B cell (primary cell): ENCODE measurements at regions not wholly inside any gene's neighbourhood (a gene's known extent, or its start where the extent isn't known, plus 50 kb on each side); places are given as distances from the start of the nearest gene placed in this dataset.

Experiments
- CTCF ChIP-seq: fragments of 200-600 bp; IDR thresholded peaks from one replicate; pipeline ENCODE4 v1.8.0; 2022; ENCODE audit warnings: antibody characterized with exemption, mild to moderate bottlenecking
- EZH2 ChIP-seq: IDR thresholded peaks from 2 replicates; pipeline ENCODE4 v1.6.1; 2012; ENCODE audit warnings: borderline replicate concordance, low read depth, mild to moderate bottlenecking, moderate library complexity, low read length; ENCODE audit not compliant: insufficient read depth, poor library complexity, severe bottlenecking

- TF ChIP-seq CTCF, result no peak
- no peak for TF ChIP-seq EZH2
Measured at GRCh38 chr11:112856591-112856990, 104.6 kb upstream of the NCAM1 start.
